Esophagus mucosa (tissue), 1 donor: ENCODE measurements at regions not wholly inside any gene's neighbourhood (a gene's known extent, or its start where the extent isn't known, plus 50 kb on each side); places are given as distances from the start of the nearest gene placed in this dataset.

Experiments
- ATAC-seq: fragments of 200-7000 bp; cut with Tn5 transposase; one replicate; pipeline ENCODE4 v1.9.1; 2020
- donor health status: DM: yes; HTN: yes; CAD: no.

GRCh38 chr14:48991141-48991540 lies 595.0 kb downstream of the RPS29 start:
- no peak for ATAC-seq

- no peak for ATAC-seq
Observed at GRCh38 chr14:48983351-48983888, 602.8 kb downstream of the RPS29 start.

- ATAC-seq, result no peak
Observed at GRCh38 chr14:48974994-48975393, 611.2 kb downstream of the RPS29 start.

DNA sequence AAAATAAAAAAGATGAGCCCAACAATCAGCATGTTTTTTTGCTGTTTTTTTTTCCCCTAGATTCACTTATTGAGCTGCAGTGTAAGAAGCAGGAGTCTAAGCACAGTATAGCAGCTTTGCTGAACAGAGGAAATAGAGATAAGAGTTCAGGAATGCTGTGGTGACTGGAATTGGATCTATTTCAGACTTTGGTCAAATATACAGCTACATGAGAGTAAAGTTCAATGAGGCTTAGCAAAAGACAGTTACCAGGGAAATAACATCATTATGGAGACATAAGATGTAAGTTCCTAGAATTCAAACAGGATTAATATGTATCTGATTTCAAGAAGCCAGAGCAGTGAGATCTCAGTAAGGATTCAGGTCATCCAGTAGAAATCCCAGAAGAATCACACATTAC lies 613.0 kb downstream of the RPS29 start:
- no peak for ATAC-seq

- ATAC-seq, result no peak
Observed at GRCh38 chr14:48970943-48971342, 615.2 kb downstream of the RPS29 start.

- ATAC-seq, result no peak
Observed at GRCh38 chr14:48967419-48967818, 618.8 kb downstream of the RPS29 start.

DNA sequence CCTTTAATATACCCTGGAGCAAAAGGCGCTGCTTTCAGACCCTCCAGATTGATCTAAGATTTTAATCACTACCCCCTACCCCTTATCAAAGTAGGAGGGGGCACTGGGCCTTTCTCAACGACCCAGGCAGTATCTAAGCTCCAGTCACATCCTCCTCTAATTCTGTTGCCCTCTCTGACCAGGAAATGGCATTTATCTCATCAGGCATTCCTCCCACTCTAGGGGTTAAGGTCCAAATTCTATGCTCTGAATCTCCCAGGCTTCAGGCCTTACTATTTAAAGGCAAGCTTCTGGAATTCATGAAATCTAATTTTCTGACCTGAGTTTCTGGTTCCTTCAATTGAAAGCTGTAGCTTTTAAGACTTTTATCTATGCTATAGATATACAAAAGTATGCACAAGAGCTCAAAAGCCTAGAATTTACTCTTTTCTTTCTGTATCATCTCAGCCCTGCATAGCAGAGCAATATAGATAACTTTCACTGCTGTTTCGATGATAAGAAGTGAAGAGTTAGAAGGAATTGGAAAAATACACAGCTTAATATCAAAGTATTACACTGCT lies 622.9 kb downstream of the RPS29 start:
- no peak for ATAC-seq

- ATAC-seq, result no peak
Observed at GRCh38 chr14:48957486-48957885, 628.7 kb downstream of the RPS29 start.

- ATAC-seq, result no peak
Observed at GRCh38 chr14:48955857-48956256, 630.3 kb downstream of the RPS29 start.

GRCh38 chr14:48954446-48954845 lies 631.7 kb downstream of the RPS29 start:
- no peak for ATAC-seq

DNA sequence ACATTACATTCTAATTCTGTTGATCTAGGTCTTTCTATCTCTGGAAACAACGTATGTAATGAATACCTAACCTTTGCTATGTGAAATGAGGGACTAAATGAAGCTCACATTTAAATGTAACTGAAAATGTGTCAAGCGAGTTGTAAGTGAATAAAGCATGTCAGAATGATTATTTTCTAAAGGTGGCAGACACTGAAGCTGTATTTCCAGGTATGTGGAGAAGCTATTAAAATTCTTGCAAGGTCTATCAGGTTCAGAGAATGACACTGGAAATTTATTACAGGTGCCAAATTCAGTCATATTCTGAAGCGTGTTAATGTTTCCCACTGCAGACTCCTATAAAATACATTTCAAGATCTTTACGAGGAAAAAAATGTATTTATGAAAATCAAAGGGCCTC lies 641.4 kb downstream of the RPS29 start:
- no peak for ATAC-seq

DNA sequence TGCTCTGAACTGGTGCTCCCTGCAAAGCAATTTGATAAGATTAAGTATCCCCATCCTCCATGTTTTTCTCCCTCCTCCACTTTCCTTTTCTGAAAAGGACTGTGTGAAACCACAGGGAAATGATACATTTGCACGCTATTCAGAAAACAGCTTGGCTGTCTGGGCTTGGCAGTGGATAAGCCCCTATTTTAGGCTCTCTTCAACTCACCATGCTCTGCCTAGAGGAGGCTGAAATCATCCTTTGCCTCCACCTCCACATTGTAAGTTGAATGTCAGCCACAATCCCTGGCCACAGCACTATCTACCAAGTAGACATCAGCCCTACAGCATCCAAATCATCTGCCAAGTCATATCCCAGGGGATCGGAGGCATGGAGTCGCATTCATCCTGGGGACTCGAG lies 642.3 kb downstream of the RPS29 start:
- ATAC-seq, result no peak

- ATAC-seq, result no peak
Observed at GRCh38 chr14:48937541-48938195, 648.5 kb downstream of the RPS29 start.

DNA sequence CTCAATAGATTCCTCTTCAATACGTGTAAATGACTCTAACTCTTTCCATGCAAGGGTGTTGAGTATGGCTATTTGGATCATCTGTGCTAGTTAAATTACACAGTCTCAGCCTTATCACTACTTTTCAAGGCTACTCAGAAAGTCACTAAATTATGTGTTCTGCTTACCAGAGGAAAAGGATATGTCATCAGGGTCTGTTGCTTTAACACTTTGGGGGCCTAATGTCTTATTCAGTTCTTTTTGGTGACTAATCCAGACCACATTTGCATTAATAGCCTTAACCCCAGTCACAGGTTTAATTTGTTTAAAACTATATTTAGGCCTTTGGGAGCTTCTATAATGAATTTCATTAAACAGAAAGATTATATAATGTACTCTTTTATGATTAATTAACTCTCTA lies 649.3 kb downstream of the RPS29 start:
- no peak for ATAC-seq

DNA sequence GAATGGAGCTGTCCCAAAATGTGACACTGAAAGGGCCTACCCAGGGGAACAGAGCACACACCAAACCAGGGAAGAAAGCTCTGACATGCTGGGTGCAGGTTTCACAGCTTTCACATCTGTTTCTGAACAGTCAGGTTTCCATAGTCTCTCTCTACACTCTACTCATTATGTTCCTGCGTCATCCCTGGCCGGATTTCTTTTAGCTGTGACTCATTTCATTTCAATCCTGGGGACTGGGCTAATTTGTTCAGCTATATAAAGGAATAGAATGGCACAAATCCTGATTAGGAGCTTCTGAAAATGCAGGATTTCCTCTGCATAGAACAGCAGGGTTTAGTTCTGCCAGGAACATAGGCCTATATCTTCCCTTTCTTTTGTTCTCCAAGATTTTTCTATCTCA lies 649.8 kb downstream of the RPS29 start:
- ATAC-seq, result no peak

DNA sequence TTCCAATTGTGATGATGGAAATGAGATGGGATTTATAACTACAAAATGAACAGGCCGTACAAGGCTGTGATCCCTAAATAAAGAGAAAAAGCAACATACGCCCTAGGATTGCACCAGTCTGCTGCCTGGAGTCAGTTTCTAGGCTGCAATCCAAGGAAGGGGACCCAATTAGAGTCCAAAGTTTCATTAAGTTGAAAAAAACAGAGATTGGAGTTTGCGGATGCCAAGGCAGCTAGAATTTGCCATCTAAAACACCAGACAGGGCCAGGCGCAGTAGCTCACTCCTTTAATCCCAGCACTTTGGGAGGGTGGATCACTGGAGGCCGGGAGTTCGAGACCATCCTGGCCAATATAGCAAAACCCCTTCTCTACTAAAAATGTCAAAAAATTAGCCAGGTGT lies 661.0 kb downstream of the RPS29 start:
- no peak for ATAC-seq

DNA sequence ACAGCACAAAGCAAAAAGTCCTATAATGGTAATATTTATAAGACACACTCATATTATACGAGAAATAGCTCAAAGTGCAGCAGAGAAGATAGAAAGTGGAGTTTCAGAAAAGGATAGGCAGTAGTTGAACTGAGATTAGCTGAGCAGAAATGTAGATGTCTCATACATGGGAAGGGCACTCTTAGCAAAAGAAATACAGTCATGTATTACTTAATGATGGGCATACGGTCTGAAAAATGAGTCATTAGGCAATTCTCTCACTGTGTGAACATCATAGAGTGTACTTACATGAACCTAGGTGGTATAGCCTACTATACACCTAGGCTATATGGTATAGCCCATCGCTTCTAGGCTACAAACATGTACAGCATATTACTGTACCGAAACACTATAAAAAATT lies 671.3 kb downstream of the RPS29 start:
- ATAC-seq, result no peak

- no peak for ATAC-seq
Observed at GRCh38 chr14:48914382-48914781, 671.8 kb downstream of the RPS29 start.

DNA sequence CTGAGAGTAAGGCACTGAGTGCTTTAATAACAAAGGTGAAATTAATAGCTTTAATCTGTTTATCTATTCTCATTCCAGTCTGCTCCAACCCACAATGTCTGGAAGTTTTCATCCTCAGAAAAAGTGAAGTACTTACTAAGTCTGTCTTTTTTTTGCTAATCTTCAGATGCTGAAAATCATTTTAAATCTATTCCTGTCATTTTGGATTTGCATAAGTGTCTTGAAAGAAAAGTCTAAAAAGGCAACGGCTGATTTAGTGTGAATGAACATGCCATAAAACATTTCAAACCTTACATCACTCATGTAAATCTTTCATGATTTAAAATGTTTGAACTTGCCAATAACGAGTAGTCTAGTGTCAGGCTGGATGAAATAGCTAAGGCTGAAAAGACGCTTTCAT lies 685.6 kb downstream of the RPS29 start:
- no peak for ATAC-seq

- ATAC-seq, result no peak
Observed at GRCh38 chr14:48890333-48890732, 695.8 kb downstream of the RPS29 start.

GRCh38 chr14:48876806-48877340 lies 709.3 kb downstream of the RPS29 start:
- ATAC-seq, result no peak

DNA sequence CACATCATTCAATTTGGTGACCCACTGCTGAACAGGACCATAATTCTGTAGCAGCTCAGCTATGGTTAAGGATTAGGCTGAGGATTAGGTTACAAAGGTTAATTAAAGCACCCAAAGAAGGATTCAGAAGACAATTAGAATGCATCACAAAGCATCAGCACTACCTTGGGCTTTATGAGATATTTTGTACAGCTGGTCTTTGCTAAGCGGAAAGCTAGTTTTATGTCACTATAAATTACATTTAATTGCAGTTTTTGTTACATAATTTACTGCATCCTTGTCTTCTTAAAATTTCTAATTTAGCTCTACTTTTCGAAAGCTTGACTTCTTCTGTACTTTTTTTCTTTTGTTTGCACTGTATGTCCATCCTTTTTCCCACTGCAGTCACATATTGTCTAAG lies 711.5 kb downstream of the RPS29 start:
- ATAC-seq, result no peak

- no peak for ATAC-seq
Observed at GRCh38 chr14:48857366-48857765, 728.8 kb downstream of the RPS29 start.

- ATAC-seq, result no peak
Observed at GRCh38 chr14:48853159-48853558, 733.0 kb downstream of the RPS29 start.
